Muscle layer of colon (tissue), 2 donors: ENCODE measurements at regions not wholly inside any gene's neighbourhood (a gene's known extent, or its start where the extent isn't known, plus 50 kb on each side); places are given as distances from the start of the nearest gene placed in this dataset.

Experiments
- H3K27ac ChIP-seq: one replicate; pipeline ENCODE4 v1.7.0; 2013; ENCODE audit warnings: low read depth, mild to moderate bottlenecking, low read length, moderate library complexity
- H3K27me3 ChIP-seq, 2 donors: one replicate each; pipeline ENCODE4 v1.7.0; 2013; ENCODE audit warnings: low read length in 2 of 2, mild to moderate bottlenecking in 2 of 2; ENCODE audit not compliant: insufficient read depth in 2 of 2, control insufficient read depth in 1 of 2
- H3K36me3 ChIP-seq: one replicate; pipeline ENCODE4 v1.7.0; 2013; ENCODE audit warnings: mild to moderate bottlenecking, low read length; ENCODE audit not compliant: insufficient read depth
- H3K4me1 ChIP-seq: one replicate; pipeline ENCODE4 v1.7.0; 2013; ENCODE audit warnings: mild to moderate bottlenecking, low read length; ENCODE audit not compliant: insufficient read depth
- H3K4me3 ChIP-seq, 2 donors: one replicate each; pipeline ENCODE4 v1.7.0; 2013; ENCODE audit warnings: low read length in 2 of 2, low read depth in 1 of 2, mild to moderate bottlenecking in 1 of 2, moderate library complexity in 1 of 2
- H3K9ac ChIP-seq: one replicate; pipeline ENCODE4 v1.7.0; 2013; ENCODE audit warnings: low read length
- H3K9me3 ChIP-seq: one replicate; pipeline ENCODE4 v1.7.0; 2013; ENCODE audit warnings: mild to moderate bottlenecking, low read length
- donor health status: abdominal sarcoma.
- donor health status: Adenocarcinoma of cecum.

GRCh38 chr14:76957224-76957891, 71.2 kb downstream of the IRF2BPL start:
- H3K4me1 ChIP-seq: peaks cover 66% of the 10 kb centered on the region
- no peaks in the 10 kb centered on the region for H3K27me3 ChIP-seq
- H3K9ac ChIP-seq: peak overlapping the region; percentile 53
- H3K9me3 ChIP-seq: no peaks in the 10 kb centered on the region
- peak overlapping the region in 1 of 2 donors; percentile 51 for H3K4me3 ChIP-seq
- no peaks in the 10 kb centered on the region for H3K36me3 ChIP-seq
- peak overlapping the region; percentile 97 for H3K27ac ChIP-seq

GRCh38 chr14:76956316-76957090, 72.0 kb downstream of the IRF2BPL start:
- H3K27me3 ChIP-seq: no peaks in the 10 kb centered on the region
- H3K9ac ChIP-seq: peak overlapping the region; percentile 53
- H3K4me1 ChIP-seq: peaks cover 61% of the 10 kb centered on the region
- peak overlapping the region; percentile 36 to 51 for H3K4me3 ChIP-seq
- H3K36me3 ChIP-seq: no peaks in the 10 kb centered on the region
- H3K27ac ChIP-seq: peak overlapping the region; percentile 97
- H3K9me3 ChIP-seq: no peaks in the 10 kb centered on the region

GRCh38 chr14:76955575-76956315, 72.8 kb downstream of the IRF2BPL start:
- H3K9ac ChIP-seq: peak overlapping the region; percentile 12
- H3K27me3 ChIP-seq: no peaks in the 10 kb centered on the region
- H3K36me3 ChIP-seq: no peaks in the 10 kb centered on the region
- H3K4me3 ChIP-seq: peak overlapping the region; percentile 11 to 51
- no peaks in the 10 kb centered on the region for H3K9me3 ChIP-seq
- peaks cover 56% of the 10 kb centered on the region for H3K4me1 ChIP-seq
- peak overlapping the region; percentile 97 for H3K27ac ChIP-seq

- H3K9me3 ChIP-seq: no peaks in the 10 kb centered on the region
- H3K27ac ChIP-seq: peak overlapping the region; percentile 97
- H3K36me3 ChIP-seq: no peaks in the 10 kb centered on the region
- peaks cover 65% of the 10 kb centered on the region for H3K4me1 ChIP-seq
- no peak overlapping the region for H3K4me3 ChIP-seq
- H3K9ac ChIP-seq: peak overlapping the region; percentile 7
- no peaks in the 10 kb centered on the region for H3K27me3 ChIP-seq
These were observed 73.9 kb downstream of the IRF2BPL start for GRCh38 chr14:76954394-76955190.

- H3K9ac ChIP-seq: peak overlapping the region; percentile 58
- H3K36me3 ChIP-seq: no peaks in the 10 kb centered on the region
- no peaks in the 10 kb centered on the region for H3K9me3 ChIP-seq
- peaks cover 57% of the 10 kb centered on the region for H3K4me1 ChIP-seq
- H3K27ac ChIP-seq: peak overlapping the region; percentile 97
- peak overlapping the region in 1 of 2 donors; percentile 17 for H3K4me3 ChIP-seq
- no peaks in the 10 kb centered on the region for H3K27me3 ChIP-seq
These were observed 75.1 kb downstream of the IRF2BPL start for GRCh38 chr14:76953311-76953945.

- no peak overlapping the region for H3K4me3 ChIP-seq
- H3K4me1 ChIP-seq: peaks cover 56% of the 10 kb centered on the region
- H3K9me3 ChIP-seq: no peaks in the 10 kb centered on the region
- H3K36me3 ChIP-seq: no peaks in the 10 kb centered on the region
- H3K27me3 ChIP-seq: no peaks in the 10 kb centered on the region
- H3K27ac ChIP-seq: no peak overlapping the region
- H3K9ac ChIP-seq: no peak overlapping the region
These were observed 77.3 kb downstream of the IRF2BPL start for GRCh38 chr14:76951166-76951565.

GRCh38 chr14:76950055-76951020, 78.2 kb downstream of the IRF2BPL start:
- H3K27me3 ChIP-seq: no peaks in the 10 kb centered on the region
- no peaks in the 10 kb centered on the region for H3K9me3 ChIP-seq
- no peak overlapping the region for H3K9ac ChIP-seq
- H3K4me3 ChIP-seq: no peak overlapping the region
- peaks cover 47% of the 10 kb centered on the region for H3K4me1 ChIP-seq
- H3K36me3 ChIP-seq: no peaks in the 10 kb centered on the region
- peak overlapping the region; percentile 59 for H3K27ac ChIP-seq

- Histone ChIP-seq H3K9me3 (no peaks in the 10 kb centered on the region), H3K36me3 (no peaks in the 10 kb centered on the region), H3K9ac (no peak overlapping the region), H3K27me3 (no peaks in the 10 kb centered on the region), H3K4me3 (no peak overlapping the region), H3K4me1 (peaks cover 36% of the 10 kb centered on the region), H3K27ac (peak overlapping the region; percentile 89)
These were observed 79.5 kb downstream of the IRF2BPL start for GRCh38 chr14:76948976-76949375.

GRCh38 chr14:76948213-76948947, 80.1 kb downstream of the IRF2BPL start:
- Histone ChIP-seq H3K9me3 (no peaks in the 10 kb centered on the region), H3K27ac (peak overlapping the region; percentile 89), H3K4me1 (peaks cover 35% of the 10 kb centered on the region), H3K36me3 (no peaks in the 10 kb centered on the region), H3K9ac (peak overlapping the region; percentile 10), H3K27me3 (no peaks in the 10 kb centered on the region), H3K4me3 (no peak overlapping the region)
